Smooth muscle cell (in vitro differentiated cells): ENCODE measurements at regions not wholly inside any gene's neighbourhood (a gene's known extent, or its start where the extent isn't known, plus 50 kb on each side); places are given as distances from the start of the nearest gene placed in this dataset.

Source experiments
- DNase-seq: peaks from one replicate; lab custom pipeline; 2025; ENCODE audit not compliant: unreplicated experiment; lab: John Stamatoyannopoulos, UW
- H2AFZ ChIP-seq: fragments of 200-600 bp; sonication (generic); 2 replicates; pipeline ENCODE4 v1.6.0; 2016; ENCODE audit warnings: antibody characterized with exemption, low read depth, mild to moderate bottlenecking
- H3F3A ChIP-seq: fragments of 200-600 bp; sonication (generic); 2 replicates; pipeline ENCODE4 v1.6.0; 2017; ENCODE audit warnings: antibody characterized with exemption, low read depth
- H3K27ac ChIP-seq: fragments of 200-600 bp; sonication (generic); 2 replicates; pipeline ENCODE4 v1.5.1; 2016; ENCODE audit warnings: low read depth, mild to moderate bottlenecking
- H3K27me3 ChIP-seq: fragments of 200-600 bp; sonication (generic); 2 replicates; pipeline ENCODE4 v1.6.1; 2016; ENCODE audit warnings: low read depth, mild to moderate bottlenecking
- H3K36me3 ChIP-seq: fragments of 200-600 bp; sonication (generic); 2 replicates; pipeline ENCODE4 v1.5.1; 2016; ENCODE audit warnings: low read depth
- H3K4me1 ChIP-seq: fragments of 200-600 bp; sonication (generic); 2 replicates; pipeline ENCODE4 v1.5.1; 2016; ENCODE audit warnings: low read depth
- H3K4me2 ChIP-seq: fragments of 200-600 bp; sonication (generic); 2 replicates; pipeline ENCODE4 v1.6.0; 2016; ENCODE audit warnings: mild to moderate bottlenecking
- H3K4me3 ChIP-seq: fragments of 200-600 bp; sonication (generic); 2 replicates; pipeline ENCODE4 v1.5.1; 2016; ENCODE audit warnings: mild to moderate bottlenecking
- H3K79me2 ChIP-seq: fragments of 200-600 bp; sonication (generic); 2 replicates; pipeline ENCODE4 v1.6.0; 2016; ENCODE audit warnings: low read depth, mild to moderate bottlenecking
- H3K9ac ChIP-seq: fragments of 200-600 bp; sonication (generic); 2 replicates; pipeline ENCODE4 v1.6.0; 2016; ENCODE audit warnings: low read depth
- H3K9me3 ChIP-seq: fragments of 200-600 bp; sonication (generic); replicated peaks from 2 replicates; pipeline ENCODE4 v1.5.1; 2016; ENCODE audit warnings: low read depth
- H4K20me1 ChIP-seq: fragments of 200-600 bp; sonication (generic); 2 replicates; pipeline ENCODE4 v1.6.0; 2016; ENCODE audit warnings: low read depth
- WGBS: methylation state at CpG from one replicate; pipeline ENCODE4 v1.1.7; 2016; ENCODE audit warnings: low lambda C conversion rate; 5-methylcytosine and 5-hydroxymethylcytosine counted together
- TF ChIP-seq, protein P1 (sequence below): fragments of 200-600 bp; sonication (generic); IDR thresholded peaks from 2 replicates; pipeline ENCODE4 v1.5.1; 2017; ENCODE audit warnings: borderline replicate concordance, mild to moderate bottlenecking, antibody characterized with exemption; ENCODE audit not compliant: insufficient read depth, poor library complexity, severe bottlenecking

DNA sequence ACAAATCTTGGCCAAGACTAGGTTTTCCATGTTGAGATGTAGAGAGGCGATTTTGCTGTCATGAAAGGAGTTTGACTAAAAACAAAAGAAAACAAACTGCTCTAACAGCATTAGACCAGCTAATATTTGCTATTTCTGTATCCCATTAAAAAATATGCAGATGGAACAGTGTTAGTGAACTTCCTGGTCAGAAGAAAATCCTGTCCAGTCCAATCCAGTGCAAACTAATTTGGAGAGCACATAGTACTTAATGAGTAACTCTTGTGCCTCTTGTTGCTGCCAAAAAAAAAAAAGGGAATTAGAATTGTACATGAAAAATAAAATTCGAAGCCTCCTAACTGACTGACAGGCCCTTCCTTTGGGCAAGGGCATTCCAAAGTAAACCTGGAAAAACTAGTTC, 298.8 kb downstream of the ETNK1 start:
- Histone ChIP-seq H2AFZ (no peak overlapping the region), H3F3A (no peaks in the 10 kb centered on the region), H3K9ac (no peak overlapping the region), H3K79me2 (no peaks in the 10 kb centered on the region), H3K9me3 (no peaks in the 10 kb centered on the region), H3K27me3 (no peaks in the 10 kb centered on the region), H3K27ac (no peak overlapping the region), H3K4me1 (no peaks in the 10 kb centered on the region), H3K4me3 (no peak overlapping the region), H3K4me2 (no peak overlapping the region), H3K36me3 (no peaks in the 10 kb centered on the region), H4K20me1 (no peaks in the 10 kb centered on the region)
- TF ChIP-seq, protein P1, sequence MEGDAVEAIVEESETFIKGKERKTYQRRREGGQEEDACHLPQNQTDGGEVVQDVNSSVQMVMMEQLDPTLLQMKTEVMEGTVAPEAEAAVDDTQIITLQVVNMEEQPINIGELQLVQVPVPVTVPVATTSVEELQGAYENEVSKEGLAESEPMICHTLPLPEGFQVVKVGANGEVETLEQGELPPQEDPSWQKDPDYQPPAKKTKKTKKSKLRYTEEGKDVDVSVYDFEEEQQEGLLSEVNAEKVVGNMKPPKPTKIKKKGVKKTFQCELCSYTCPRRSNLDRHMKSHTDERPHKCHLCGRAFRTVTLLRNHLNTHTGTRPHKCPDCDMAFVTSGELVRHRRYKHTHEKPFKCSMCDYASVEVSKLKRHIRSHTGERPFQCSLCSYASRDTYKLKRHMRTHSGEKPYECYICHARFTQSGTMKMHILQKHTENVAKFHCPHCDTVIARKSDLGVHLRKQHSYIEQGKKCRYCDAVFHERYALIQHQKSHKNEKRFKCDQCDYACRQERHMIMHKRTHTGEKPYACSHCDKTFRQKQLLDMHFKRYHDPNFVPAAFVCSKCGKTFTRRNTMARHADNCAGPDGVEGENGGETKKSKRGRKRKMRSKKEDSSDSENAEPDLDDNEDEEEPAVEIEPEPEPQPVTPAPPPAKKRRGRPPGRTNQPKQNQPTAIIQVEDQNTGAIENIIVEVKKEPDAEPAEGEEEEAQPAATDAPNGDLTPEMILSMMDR, result no peak
- WGBS, result 86% methylated on average over 2 of the region's 2 CpGs
- no peak for DNase-seq

DNA sequence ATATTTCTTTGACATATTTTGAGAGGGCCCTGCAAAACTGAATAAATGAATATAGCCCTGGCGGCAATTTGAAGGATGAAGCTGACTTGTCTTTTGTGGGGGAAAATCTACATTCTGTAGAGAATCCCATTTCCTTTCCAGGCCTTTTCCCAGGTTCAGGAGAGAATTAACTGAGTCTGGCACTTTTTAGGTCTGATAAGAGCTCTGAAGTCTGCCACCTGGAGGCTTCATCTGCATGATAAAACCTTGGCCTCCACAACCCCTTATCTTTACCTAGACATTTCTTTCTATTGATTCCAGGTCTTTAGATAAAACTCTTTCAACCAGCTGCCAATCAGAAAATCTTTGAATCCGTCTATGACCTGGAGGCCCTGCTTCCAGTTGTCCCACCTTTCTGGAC, 299.4 kb downstream of the ETNK1 start:
- Histone ChIP-seq H3K4me1 (no peaks in the 10 kb centered on the region), H3K9ac (no peak overlapping the region), H3K27ac (no peak overlapping the region), H3K4me2 (no peak overlapping the region), H3K4me3 (no peak overlapping the region), H3K36me3 (no peaks in the 10 kb centered on the region), H4K20me1 (no peaks in the 10 kb centered on the region), H3K79me2 (no peaks in the 10 kb centered on the region), H3K27me3 (no peaks in the 10 kb centered on the region), H3F3A (no peaks in the 10 kb centered on the region), H2AFZ (no peak overlapping the region), H3K9me3 (no peaks in the 10 kb centered on the region)
- 90% methylated on average over 2 of the region's 2 CpGs for WGBS
- TF ChIP-seq, protein P1, result no peak
- no peak for DNase-seq

DNA sequence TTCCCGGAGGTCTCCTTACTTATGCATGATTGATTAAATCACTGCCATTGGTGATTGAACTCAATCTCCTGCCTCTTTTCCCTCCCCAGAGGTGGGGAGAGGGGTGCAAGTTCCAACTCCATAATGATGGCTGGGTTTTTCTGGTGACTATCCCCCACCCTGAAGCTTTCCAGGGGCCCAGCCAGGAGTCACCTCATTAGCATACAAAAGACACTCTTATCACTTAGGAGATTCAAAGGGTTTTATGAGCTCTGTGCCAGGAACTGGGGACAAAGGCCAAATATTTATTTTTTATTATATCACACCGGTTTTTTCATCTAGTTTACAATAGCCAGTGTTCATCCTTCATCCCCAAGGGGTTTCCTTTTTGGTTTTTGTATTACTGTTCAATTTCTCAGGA, 300.7 kb downstream of the ETNK1 start:
- no peaks in the 10 kb centered on the region for H3K36me3 ChIP-seq
- H3K4me3 ChIP-seq, result no peak overlapping the region
- no peak overlapping the region for H3K27ac ChIP-seq
- no peaks in the 10 kb centered on the region for H3F3A ChIP-seq
- no peak overlapping the region for H3K4me2 ChIP-seq
- no peak overlapping the region for H2AFZ ChIP-seq
- H3K27me3 ChIP-seq, result no peaks in the 10 kb centered on the region
- TF ChIP-seq, protein P1, result no peak
- no peak overlapping the region for H3K9ac ChIP-seq
- H3K79me2 ChIP-seq, result no peaks in the 10 kb centered on the region
- no peaks in the 10 kb centered on the region for H3K4me1 ChIP-seq
- 68% methylated on average over 2 of the region's 2 CpGs for WGBS
- H3K9me3 ChIP-seq, result no peaks in the 10 kb centered on the region
- H4K20me1 ChIP-seq, result no peaks in the 10 kb centered on the region
- no peak for DNase-seq

DNA sequence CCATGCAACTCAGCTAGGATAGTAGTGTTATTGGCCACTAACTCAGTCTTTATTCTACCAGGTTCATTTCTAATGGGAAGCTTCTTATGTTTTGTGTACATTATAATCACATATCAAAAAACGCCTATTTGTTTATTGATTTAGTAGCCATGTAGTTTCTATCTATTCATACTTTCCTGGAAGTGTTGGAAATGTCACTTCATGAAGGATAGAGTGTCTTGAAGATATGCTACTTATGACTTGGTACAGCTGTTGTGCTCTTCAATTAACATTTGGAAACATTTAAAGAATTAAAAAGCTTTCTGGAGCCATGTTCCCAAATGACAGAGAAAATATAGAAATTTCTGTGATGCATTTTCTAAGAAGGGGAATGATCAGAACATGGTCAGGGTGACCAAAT, 307.5 kb downstream of the ETNK1 start:
- Histone ChIP-seq H2AFZ (no peak overlapping the region), H3K4me2 (no peak overlapping the region), H3K4me1 (no peaks in the 10 kb centered on the region), H3K27me3 (no peaks in the 10 kb centered on the region), H3K4me3 (no peak overlapping the region), H3K9me3 (no peaks in the 10 kb centered on the region), H3K79me2 (no peaks in the 10 kb centered on the region), H3K36me3 (no peaks in the 10 kb centered on the region), H3K9ac (no peak overlapping the region), H3F3A (no peaks in the 10 kb centered on the region), H4K20me1 (no peaks in the 10 kb centered on the region), H3K27ac (no peak overlapping the region)
- TF ChIP-seq, protein P1, result no peak
- WGBS, result 79% methylated on average over 1 of the region's 1 CpG
- no peak for DNase-seq
